ENCODE measurements at regions not wholly inside any gene's neighbourhood (a gene's known extent, or its start where the extent isn't known, plus 50 kb on each side); places are given as distances from the start of the nearest gene placed in this dataset.

DNA sequence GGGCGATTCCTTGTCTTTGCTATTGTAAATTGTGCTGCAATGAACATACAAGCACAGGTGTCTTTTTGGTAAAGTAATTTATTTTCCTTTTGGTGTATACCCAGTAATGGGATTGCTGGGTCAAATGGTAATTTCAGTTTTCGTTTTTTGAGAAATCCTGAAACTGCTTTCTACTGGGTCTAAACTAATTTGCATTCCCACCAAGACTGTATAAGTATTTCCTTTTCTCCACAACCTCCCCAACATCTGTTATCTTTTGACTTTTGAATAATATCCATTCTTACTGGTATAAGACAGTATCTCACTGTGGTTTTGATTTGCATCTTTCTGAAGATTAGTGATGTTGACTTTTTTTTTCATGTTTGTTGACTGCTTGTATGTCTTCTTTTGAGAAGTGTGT, 2506.0 kb downstream of the PCDH7 start:
- no peaks in the 10 kb centered on the region for H3K27me3 ChIP-seq (ENCODE audit: control insufficient read depth, insufficient read depth, low read length)
- ATAC-seq (no peak), DNase-seq (ENCODE audit: low read depth, low spot score) (no peak)
- H3K9me3 ChIP-seq (ENCODE audit: control insufficient read depth, insufficient read depth, low read depth, low read length) = no peaks in the 10 kb centered on the region
- H3K4me3 ChIP-seq (ENCODE audit: low read depth in 2 of 2, low read length in 2 of 2) = no peak overlapping the region
- no TSS peak for BruUV-seq (replicated peaks)
- H3K27ac ChIP-seq (ENCODE audit: low read length) = no peak overlapping the region
- TF ChIP-seq SIN3A (IDR thresholded peaks at IDR 0.05; ENCODE audit: borderline replicate concordance, insufficient read depth, low read depth, low read length) (no peak), POLR2AphosphoS5 (IDR thresholded peaks at IDR 0.05; ENCODE audit: low read depth, low read length) (no peak), TCF7L2 (IDR thresholded peaks at IDR 0.05; ENCODE audit: low read depth, low read length) (no peak)
- TF ChIP-seq, protein P1, sequence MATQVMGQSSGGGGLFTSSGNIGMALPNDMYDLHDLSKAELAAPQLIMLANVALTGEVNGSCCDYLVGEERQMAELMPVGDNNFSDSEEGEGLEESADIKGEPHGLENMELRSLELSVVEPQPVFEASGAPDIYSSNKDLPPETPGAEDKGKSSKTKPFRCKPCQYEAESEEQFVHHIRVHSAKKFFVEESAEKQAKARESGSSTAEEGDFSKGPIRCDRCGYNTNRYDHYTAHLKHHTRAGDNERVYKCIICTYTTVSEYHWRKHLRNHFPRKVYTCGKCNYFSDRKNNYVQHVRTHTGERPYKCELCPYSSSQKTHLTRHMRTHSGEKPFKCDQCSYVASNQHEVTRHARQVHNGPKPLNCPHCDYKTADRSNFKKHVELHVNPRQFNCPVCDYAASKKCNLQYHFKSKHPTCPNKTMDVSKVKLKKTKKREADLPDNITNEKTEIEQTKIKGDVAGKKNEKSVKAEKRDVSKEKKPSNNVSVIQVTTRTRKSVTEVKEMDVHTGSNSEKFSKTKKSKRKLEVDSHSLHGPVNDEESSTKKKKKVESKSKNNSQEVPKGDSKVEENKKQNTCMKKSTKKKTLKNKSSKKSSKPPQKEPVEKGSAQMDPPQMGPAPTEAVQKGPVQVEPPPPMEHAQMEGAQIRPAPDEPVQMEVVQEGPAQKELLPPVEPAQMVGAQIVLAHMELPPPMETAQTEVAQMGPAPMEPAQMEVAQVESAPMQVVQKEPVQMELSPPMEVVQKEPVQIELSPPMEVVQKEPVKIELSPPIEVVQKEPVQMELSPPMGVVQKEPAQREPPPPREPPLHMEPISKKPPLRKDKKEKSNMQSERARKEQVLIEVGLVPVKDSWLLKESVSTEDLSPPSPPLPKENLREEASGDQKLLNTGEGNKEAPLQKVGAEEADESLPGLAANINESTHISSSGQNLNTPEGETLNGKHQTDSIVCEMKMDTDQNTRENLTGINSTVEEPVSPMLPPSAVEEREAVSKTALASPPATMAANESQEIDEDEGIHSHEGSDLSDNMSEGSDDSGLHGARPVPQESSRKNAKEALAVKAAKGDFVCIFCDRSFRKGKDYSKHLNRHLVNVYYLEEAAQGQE (IDR thresholded peaks at IDR 0.05; ENCODE audit: insufficient read depth in 1 of 2, low read depth in 2 of 2, low read length in 1 of 2) = no peak
- TF ChIP-seq, protein P2, sequence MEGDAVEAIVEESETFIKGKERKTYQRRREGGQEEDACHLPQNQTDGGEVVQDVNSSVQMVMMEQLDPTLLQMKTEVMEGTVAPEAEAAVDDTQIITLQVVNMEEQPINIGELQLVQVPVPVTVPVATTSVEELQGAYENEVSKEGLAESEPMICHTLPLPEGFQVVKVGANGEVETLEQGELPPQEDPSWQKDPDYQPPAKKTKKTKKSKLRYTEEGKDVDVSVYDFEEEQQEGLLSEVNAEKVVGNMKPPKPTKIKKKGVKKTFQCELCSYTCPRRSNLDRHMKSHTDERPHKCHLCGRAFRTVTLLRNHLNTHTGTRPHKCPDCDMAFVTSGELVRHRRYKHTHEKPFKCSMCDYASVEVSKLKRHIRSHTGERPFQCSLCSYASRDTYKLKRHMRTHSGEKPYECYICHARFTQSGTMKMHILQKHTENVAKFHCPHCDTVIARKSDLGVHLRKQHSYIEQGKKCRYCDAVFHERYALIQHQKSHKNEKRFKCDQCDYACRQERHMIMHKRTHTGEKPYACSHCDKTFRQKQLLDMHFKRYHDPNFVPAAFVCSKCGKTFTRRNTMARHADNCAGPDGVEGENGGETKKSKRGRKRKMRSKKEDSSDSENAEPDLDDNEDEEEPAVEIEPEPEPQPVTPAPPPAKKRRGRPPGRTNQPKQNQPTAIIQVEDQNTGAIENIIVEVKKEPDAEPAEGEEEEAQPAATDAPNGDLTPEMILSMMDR (IDR thresholded peaks at IDR 0.05) = no peak
- intact Hi-C loops (cut with micrococcal nuclease; ENCODE audit: unreplicated experiment) (no loop called here), in situ Hi-C loops (cut with HindIII; ENCODE audit: low pct_unique_long_range_greater_than_20kb, low sequenced_read_pairs) (no loop called here)
- no peaks in the 10 kb centered on the region for H3K4me1 ChIP-seq (ENCODE audit: control insufficient read depth, insufficient read depth, low read length)
- POLR2A ChIA-PET = no interaction called here
- CTCF ChIA-PET = no interaction called here
- no peaks in the 10 kb centered on the region for H3K36me3 ChIP-seq (ENCODE audit: control insufficient read depth, insufficient read depth, low read length)

DNA sequence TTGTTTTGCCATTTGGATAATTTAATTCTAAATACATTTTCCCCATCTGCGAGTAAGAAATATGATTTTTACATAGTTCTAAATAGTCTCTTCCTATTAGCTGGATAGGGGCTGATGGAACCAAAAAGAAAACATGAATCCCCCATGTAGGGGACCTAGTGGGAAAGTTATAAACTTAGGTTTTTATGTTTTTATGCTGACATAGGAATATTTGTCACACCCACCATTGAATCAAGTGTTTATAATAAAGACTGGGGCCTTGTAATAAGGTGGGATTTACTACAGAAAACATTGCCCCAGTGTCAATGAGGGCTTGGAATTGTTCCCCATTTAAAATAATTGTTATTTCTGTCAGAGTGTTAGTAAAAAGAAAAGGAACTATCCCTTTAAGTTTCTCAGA, 2506.6 kb downstream of the PCDH7 start:
- no peak overlapping the region for H3K4me3 ChIP-seq (ENCODE audit: low read depth in 2 of 2, low read length in 2 of 2)
- POLR2A ChIA-PET = no interaction called here
- H3K36me3 ChIP-seq (ENCODE audit: control insufficient read depth, insufficient read depth, low read length) = no peaks in the 10 kb centered on the region
- no peaks in the 10 kb centered on the region for H3K4me1 ChIP-seq (ENCODE audit: control insufficient read depth, insufficient read depth, low read length)
- H3K27ac ChIP-seq (ENCODE audit: low read length) = no peak overlapping the region
- no peak for DNase-seq (ENCODE audit: low read depth, low spot score)
- TF ChIP-seq TCF7L2 (IDR thresholded peaks at IDR 0.05; ENCODE audit: low read depth, low read length) (no peak), SIN3A (IDR thresholded peaks at IDR 0.05; ENCODE audit: borderline replicate concordance, insufficient read depth, low read depth, low read length) (no peak), POLR2AphosphoS5 (IDR thresholded peaks at IDR 0.05; ENCODE audit: low read depth, low read length) (no peak)
- TF ChIP-seq, protein P2 (IDR thresholded peaks at IDR 0.05) = no peak
- TF ChIP-seq, protein P1 (IDR thresholded peaks at IDR 0.05; ENCODE audit: insufficient read depth in 1 of 2, low read depth in 2 of 2, low read length in 1 of 2) = no peak
- no peak for ATAC-seq
- CTCF ChIA-PET = no interaction called here
- no TSS peak for BruUV-seq (replicated peaks)
- H3K27me3 ChIP-seq (ENCODE audit: control insufficient read depth, insufficient read depth, low read length) = no peaks in the 10 kb centered on the region
- in situ Hi-C loops (cut with HindIII; ENCODE audit: low pct_unique_long_range_greater_than_20kb, low sequenced_read_pairs) = no loop called here
- intact Hi-C loops (cut with micrococcal nuclease; ENCODE audit: unreplicated experiment) = no loop called here
- H3K9me3 ChIP-seq (ENCODE audit: control insufficient read depth, insufficient read depth, low read depth, low read length) = no peaks in the 10 kb centered on the region

Data from Panc1 (cell line).